ENCODE measurements at regions not wholly inside any gene's neighbourhood (a gene's known extent, or its start where the extent isn't known, plus 50 kb on each side); places are given as distances from the start of the nearest gene placed in this dataset.

- Histone ChIP-seq H4K8ac (replicated peaks; ENCODE audit: insufficient read length, low read depth, low read length) (no peak overlapping the region), H3K9me3 (ENCODE audit: control insufficient read depth, low read depth, low read length) (no peaks in the 10 kb centered on the region), H2BK15ac (ENCODE audit: low read depth, low read length) (no peak overlapping the region), H3K14ac (ENCODE audit: insufficient read depth, low read length) (no peak overlapping the region), H4K91ac (ENCODE audit: insufficient read length, low read depth, low read length) (no peak overlapping the region), H3K4ac (ENCODE audit: low read depth, low read length) (no peak overlapping the region), H2AFZ (ENCODE audit: low read length) (no peak overlapping the region), H3K23me2 (ENCODE audit: insufficient read length, low read depth, low read length, poor library complexity, severe bottlenecking) (no peaks in the 10 kb centered on the region), H3K79me1 (ENCODE audit: insufficient read depth, low read depth, low read length, poor library complexity, severe bottlenecking) (no peaks in the 10 kb centered on the region), H2AK5ac (ENCODE audit: insufficient read length, low read length) (no peak overlapping the region), H2BK5ac (ENCODE audit: insufficient read length, low read length) (no peak overlapping the region), H2BK20ac (ENCODE audit: low read depth, low read length, poor library complexity, severe bottlenecking) (no peak overlapping the region), H3K27me3 (ENCODE audit: insufficient read depth, low read length) (no peaks in the 10 kb centered on the region), H2BK120ac (ENCODE audit: low read depth, low read length, poor library complexity, severe bottlenecking) (no peak overlapping the region), H4K20me1 (ENCODE audit: control insufficient read depth, insufficient read depth, insufficient read length) (no peaks in the 10 kb centered on the region), H3K23ac (ENCODE audit: insufficient read length, low read depth, low read length) (no peak overlapping the region), H3K4me2 (ENCODE audit: insufficient read depth, insufficient read length, low read length) (no peak overlapping the region), H2BK12ac (ENCODE audit: insufficient read length, low read depth, low read length) (no peak overlapping the region), H3K56ac (ENCODE audit: insufficient read length, low read depth, low read length) (no peak overlapping the region), H3K27ac (ENCODE audit: insufficient read length, low read depth, low read length) (no peak overlapping the region), H3K9ac (ENCODE audit: extremely low read depth, insufficient read length, low read length) (no peak overlapping the region), H3K79me2 (ENCODE audit: insufficient read depth, low read length) (no peaks in the 10 kb centered on the region), H3K4me1 (ENCODE audit: insufficient read depth, low read length) (no peaks in the 10 kb centered on the region), H4K5ac (ENCODE audit: insufficient read length, low read depth, low read length) (no peak overlapping the region), H3T11ph (ENCODE audit: low read length) (no peak overlapping the region), H3K18ac (ENCODE audit: insufficient read length, low read depth, low read length) (no peak overlapping the region)
- H3K27me3 Mint-ChIP-seq (ENCODE audit: low read depth), result no peaks in the 10 kb centered on the region; the same call in 1 of the 2 replicates
- no CpG with 5 or more reads among the region's 2 CpGs for WGBS (ENCODE audit: extremely low coverage, insufficient read length, low lambda C conversion rate)
- DNase-seq, result no peak
- peaks cover 5 to 6% of the 10 kb centered on the region in 2 experiments; a peak in 3 of 5 replicates for H3K9me3 Mint-ChIP-seq
- peaks cover 12 to 16% of the 10 kb centered on the region in 2 experiments for H3K4me1 Mint-ChIP-seq
- H3K4me3 Mint-ChIP-seq, result no peak overlapping the region
- no peak overlapping the region for H3K27ac Mint-ChIP-seq
- no peak for TF ChIP-seq CTCF (conservative IDR thresholded peaks at IDR 0.05)
- peaks cover 0 to 6% (median 0%) of the 10 kb centered on the region in 3 experiments; a peak in 1 of 7 replicates for H3K36me3 Mint-ChIP-seq (ENCODE audit: insufficient read depth in 1 of 3, low read depth in 3 of 3)
These were observed 134.0 kb downstream of the MIS18A start for GRCh38 chr21:32144851-32145250.
